ENCODE measurements at regions not wholly inside any gene's neighbourhood (a gene's known extent, or its start where the extent isn't known, plus 50 kb on each side); places are given as distances from the start of the nearest gene placed in this dataset.

GRCh38 chr3:88957711-88958439 lies 149.5 kb upstream of the EPHA3 start (continued):
- TF ChIP-seq SKIL (IDR thresholded peaks at IDR 0.05; ENCODE audit: low read depth, poor library complexity, severe bottlenecking): no peak
- TF ChIP-seq PAX8 (IDR thresholded peaks at IDR 0.05): no peak

DNA sequence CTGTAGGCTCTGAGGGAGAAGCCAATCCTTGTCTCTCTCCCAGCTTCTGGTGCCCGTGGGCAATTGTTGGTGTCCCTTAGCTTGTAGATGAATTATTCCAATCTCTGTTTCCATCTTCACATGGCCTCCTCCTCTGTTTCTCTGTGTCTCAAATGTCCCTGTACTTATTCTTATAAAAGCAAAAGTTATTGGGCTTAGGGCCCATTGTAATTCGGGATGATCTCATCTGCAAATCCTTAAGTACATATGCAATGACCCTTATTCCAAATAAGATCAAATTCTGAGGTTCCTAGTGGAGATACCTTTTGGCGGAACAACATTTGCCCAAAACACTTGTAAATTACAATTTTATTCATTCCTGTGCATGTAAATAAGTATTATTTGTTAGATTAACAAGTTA lies 147.4 kb upstream of the EPHA3 start:
- no TSS peak for BruUV-seq (replicated peaks)
- Histone ChIP-seq H3K9me3 (replicated peaks; ENCODE audit: control insufficient read depth, insufficient read depth, low read length) (no peaks in the 10 kb centered on the region), H3K36me3 (ENCODE audit: control insufficient read depth in 2 of 2, insufficient read depth in 2 of 2, low read length in 1 of 2) (no peaks in the 10 kb centered on the region), H2AFZ (ENCODE audit: control insufficient read depth, low read depth, low read length) (no peak overlapping the region), H3K27ac (ENCODE audit: control insufficient read depth, insufficient read depth) (no peak overlapping the region), H3K4me1 (ENCODE audit: control insufficient read depth, insufficient read depth, low read length) (no peaks in the 10 kb centered on the region), H3K27me3 (replicated peaks in 1 of 2; ENCODE audit: control insufficient read depth in 2 of 2, insufficient read depth in 2 of 2, low read length in 1 of 2) (no peaks in the 10 kb centered on the region), H3K9ac (ENCODE audit: control insufficient read depth, insufficient read depth, low read length) (no peak overlapping the region), H3K4me2 (ENCODE audit: control insufficient read depth, insufficient read depth) (no peak overlapping the region), H3K4me3 (no peak overlapping the region), H3K79me2 (ENCODE audit: control insufficient read depth, insufficient read depth, low read length) (no peaks in the 10 kb centered on the region), H4K20me1 (ENCODE audit: control insufficient read depth, insufficient read depth) (no peaks in the 10 kb centered on the region)
- RAD21 ChIA-PET (ENCODE audit: unreplicated experiment): no interaction called here
- DNase-seq (ENCODE audit: low read depth, low spot score): no peak
- FAIRE-seq: no peak
- in situ Hi-C loops (cut with MboI): no loop called here
- POLR2A ChIA-PET: no interaction called here
- ATAC-seq: no peak
- WGBS (ENCODE audit: insufficient coverage, insufficient replicate concordance, low lambda C conversion rate, missing lambda C conversion rate): 1% methylated on average over 3 of the region's 3 CpGs
- CTCF ChIA-PET: no interaction called here
- intact Hi-C loops (cut with micrococcal nuclease; ENCODE audit: unreplicated experiment): no loop called here
- SMC1A ChIA-PET (ENCODE audit: uncharacterized antibody, unreplicated experiment): interaction anchor here (0.6 kb wide), 1 partner anchor 229 kb away, joined by 3 read pairs; no protein-coding TSS in a partner anchor
- no peak for TF ChIP-seq CBX3 (IDR thresholded peaks at IDR 0.05; ENCODE audit: borderline replicate concordance, low read depth)
- TF ChIP-seq, protein P1, sequence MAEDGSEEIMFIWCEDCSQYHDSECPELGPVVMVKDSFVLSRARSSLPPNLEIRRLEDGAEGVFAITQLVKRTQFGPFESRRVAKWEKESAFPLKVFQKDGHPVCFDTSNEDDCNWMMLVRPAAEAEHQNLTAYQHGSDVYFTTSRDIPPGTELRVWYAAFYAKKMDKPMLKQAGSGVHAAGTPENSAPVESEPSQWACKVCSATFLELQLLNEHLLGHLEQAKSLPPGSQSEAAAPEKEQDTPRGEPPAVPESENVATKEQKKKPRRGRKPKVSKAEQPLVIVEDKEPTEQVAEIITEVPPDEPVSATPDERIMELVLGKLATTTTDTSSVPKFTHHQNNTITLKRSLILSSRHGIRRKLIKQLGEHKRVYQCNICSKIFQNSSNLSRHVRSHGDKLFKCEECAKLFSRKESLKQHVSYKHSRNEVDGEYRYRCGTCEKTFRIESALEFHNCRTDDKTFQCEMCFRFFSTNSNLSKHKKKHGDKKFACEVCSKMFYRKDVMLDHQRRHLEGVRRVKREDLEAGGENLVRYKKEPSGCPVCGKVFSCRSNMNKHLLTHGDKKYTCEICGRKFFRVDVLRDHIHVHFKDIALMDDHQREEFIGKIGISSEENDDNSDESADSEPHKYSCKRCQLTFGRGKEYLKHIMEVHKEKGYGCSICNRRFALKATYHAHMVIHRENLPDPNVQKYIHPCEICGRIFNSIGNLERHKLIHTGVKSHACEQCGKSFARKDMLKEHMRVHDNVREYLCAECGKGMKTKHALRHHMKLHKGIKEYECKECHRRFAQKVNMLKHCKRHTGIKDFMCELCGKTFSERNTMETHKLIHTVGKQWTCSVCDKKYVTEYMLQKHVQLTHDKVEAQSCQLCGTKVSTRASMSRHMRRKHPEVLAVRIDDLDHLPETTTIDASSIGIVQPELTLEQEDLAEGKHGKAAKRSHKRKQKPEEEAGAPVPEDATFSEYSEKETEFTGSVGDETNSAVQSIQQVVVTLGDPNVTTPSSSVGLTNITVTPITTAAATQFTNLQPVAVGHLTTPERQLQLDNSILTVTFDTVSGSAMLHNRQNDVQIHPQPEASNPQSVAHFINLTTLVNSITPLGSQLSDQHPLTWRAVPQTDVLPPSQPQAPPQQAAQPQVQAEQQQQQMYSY (CRISPR knock-in tag; IDR thresholded peaks at IDR 0.05): no peak
- no peak for TF ChIP-seq SMAD5 (IDR thresholded peaks at IDR 0.05; ENCODE audit: low read depth)
- no peak for TF ChIP-seq ZBED1 (IDR thresholded peaks at IDR 0.05; ENCODE audit: borderline replicate concordance)
- no peak for TF ChIP-seq E2F4 (IDR thresholded peaks at IDR 0.05; ENCODE audit: low read depth, low read length)
- no peak for TF ChIP-seq CBX5 (IDR thresholded peaks at IDR 0.05; ENCODE audit: low read depth)
- TF ChIP-seq, protein P2, sequence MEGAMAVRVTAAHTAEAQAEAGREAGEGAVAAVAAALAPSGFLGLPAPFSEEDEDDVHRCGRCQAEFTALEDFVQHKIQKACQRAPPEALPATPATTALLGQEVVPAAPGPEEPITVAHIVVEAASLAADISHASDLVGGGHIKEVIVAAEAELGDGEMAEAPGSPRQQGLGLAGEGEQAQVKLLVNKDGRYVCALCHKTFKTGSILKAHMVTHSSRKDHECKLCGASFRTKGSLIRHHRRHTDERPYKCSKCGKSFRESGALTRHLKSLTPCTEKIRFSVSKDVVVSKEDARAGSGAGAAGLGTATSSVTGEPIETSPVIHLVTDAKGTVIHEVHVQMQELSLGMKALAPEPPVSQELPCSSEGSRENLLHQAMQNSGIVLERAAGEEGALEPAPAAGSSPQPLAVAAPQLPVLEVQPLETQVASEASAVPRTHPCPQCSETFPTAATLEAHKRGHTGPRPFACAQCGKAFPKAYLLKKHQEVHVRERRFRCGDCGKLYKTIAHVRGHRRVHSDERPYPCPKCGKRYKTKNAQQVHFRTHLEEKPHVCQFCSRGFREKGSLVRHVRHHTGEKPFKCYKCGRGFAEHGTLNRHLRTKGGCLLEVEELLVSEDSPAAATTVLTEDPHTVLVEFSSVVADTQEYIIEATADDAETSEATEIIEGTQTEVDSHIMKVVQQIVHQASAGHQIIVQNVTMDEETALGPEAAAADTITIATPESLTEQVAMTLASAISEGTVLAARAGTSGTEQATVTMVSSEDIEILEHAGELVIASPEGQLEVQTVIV (IDR thresholded peaks at IDR 0.05; ENCODE audit: borderline replicate concordance, partially characterized antibody): no peak
- no peak for TF ChIP-seq CREB1 (IDR thresholded peaks at IDR 0.05; ENCODE audit: low read depth)
- no peak for TF ChIP-seq USF1 (IDR thresholded peaks at IDR 0.05; ENCODE audit: borderline replicate concordance, extremely low read length, insufficient read depth, low read depth, low read length)
- no peak for TF ChIP-seq CHD4 (IDR thresholded peaks at IDR 0.05)

Data from GM12878 (cell line).